ENCODE measurements at regions not wholly inside any gene's neighbourhood (a gene's known extent, or its start where the extent isn't known, plus 50 kb on each side); places are given as distances from the start of the nearest gene placed in this dataset.

- Histone ChIP-seq H3K36me3 (ENCODE audit: insufficient read depth, low read length) (no peaks in the 10 kb centered on the region), H3K9ac (ENCODE audit: low read depth, low read length) (no peak overlapping the region), H3K4me2 (ENCODE audit: insufficient read depth, low read length) (no peak overlapping the region), H3K4me3 (ENCODE audit: low read depth in 1 of 2, low read length in 2 of 2) (no peak overlapping the region), H2AFZ (ENCODE audit: low read depth, low read length) (no peak overlapping the region), H3K4me1 (ENCODE audit: insufficient read depth, low read length) (no peaks in the 10 kb centered on the region), H4K20me1 (ENCODE audit: insufficient read depth, low read length) (no peaks in the 10 kb centered on the region), H3K27ac (ENCODE audit: low read length) (no peak overlapping the region), H3K9me3 (ENCODE audit: insufficient read depth, low read length, severe bottlenecking) (no peaks in the 10 kb centered on the region), H3K79me2 (ENCODE audit: insufficient read depth, low read length) (no peaks in the 10 kb centered on the region), H3K27me3 (ENCODE audit: insufficient read depth, low read length, poor library complexity) (no peaks in the 10 kb centered on the region)
- DNase-seq (no peak), ATAC-seq (ENCODE audit: insufficient read depth, low read depth) (no peak)
- TF ChIP-seq CTCF (IDR thresholded peaks at IDR 0.05; ENCODE audit: borderline replicate concordance, extremely low read depth, low read length, poor library complexity, severe bottlenecking) (no peak), EZH2 (IDR thresholded peaks at IDR 0.05; ENCODE audit: borderline replicate concordance, low read depth, low read length, severe bottlenecking) (no peak)
These were observed 751.5 kb upstream of the FAM241A start for GRCh38 chr4:111393781-111394180.

GRCh38 chr4:111398906-111399330 lies 746.3 kb upstream of the FAM241A start:
- TF ChIP-seq EZH2 (IDR thresholded peaks at IDR 0.05; ENCODE audit: borderline replicate concordance, low read depth, low read length, severe bottlenecking) (no peak), CTCF (IDR thresholded peaks at IDR 0.05; ENCODE audit: borderline replicate concordance, extremely low read depth, low read length, poor library complexity, severe bottlenecking) (no peak)
- Histone ChIP-seq H3K9ac (ENCODE audit: low read depth, low read length) (no peak overlapping the region), H3K27ac (ENCODE audit: low read length) (no peak overlapping the region), H4K20me1 (ENCODE audit: insufficient read depth, low read length) (no peaks in the 10 kb centered on the region), H3K27me3 (ENCODE audit: insufficient read depth, low read length, poor library complexity) (no peaks in the 10 kb centered on the region), H3K4me2 (ENCODE audit: insufficient read depth, low read length) (no peak overlapping the region), H3K4me3 (ENCODE audit: low read depth in 1 of 2, low read length in 2 of 2) (no peak overlapping the region), H3K36me3 (ENCODE audit: insufficient read depth, low read length) (no peaks in the 10 kb centered on the region), H3K4me1 (ENCODE audit: insufficient read depth, low read length) (no peaks in the 10 kb centered on the region), H2AFZ (ENCODE audit: low read depth, low read length) (no peak overlapping the region), H3K9me3 (ENCODE audit: insufficient read depth, low read length, severe bottlenecking) (no peaks in the 10 kb centered on the region), H3K79me2 (ENCODE audit: insufficient read depth, low read length) (no peaks in the 10 kb centered on the region)
- ATAC-seq (ENCODE audit: insufficient read depth, low read depth) (no peak), DNase-seq (no peak)

GRCh38 chr4:111399623-111400022 lies 745.6 kb upstream of the FAM241A start:
- H3K79me2 ChIP-seq (ENCODE audit: insufficient read depth, low read length): no peaks in the 10 kb centered on the region
- no peaks in the 10 kb centered on the region for H3K27me3 ChIP-seq (ENCODE audit: insufficient read depth, low read length, poor library complexity)
- H2AFZ ChIP-seq (ENCODE audit: low read depth, low read length): no peak overlapping the region
- no peaks in the 10 kb centered on the region for H3K36me3 ChIP-seq (ENCODE audit: insufficient read depth, low read length)
- no peaks in the 10 kb centered on the region for H3K4me1 ChIP-seq (ENCODE audit: insufficient read depth, low read length)
- no peak overlapping the region for H3K9ac ChIP-seq (ENCODE audit: low read depth, low read length)
- H3K4me2 ChIP-seq (ENCODE audit: insufficient read depth, low read length): no peak overlapping the region
- no peak for DNase-seq
- ATAC-seq (ENCODE audit: insufficient read depth, low read depth): no peak
- no peak overlapping the region for H3K27ac ChIP-seq (ENCODE audit: low read length)
- H3K9me3 ChIP-seq (ENCODE audit: insufficient read depth, low read length, severe bottlenecking): no peaks in the 10 kb centered on the region
- no peaks in the 10 kb centered on the region for H4K20me1 ChIP-seq (ENCODE audit: insufficient read depth, low read length)
- no peak for TF ChIP-seq CTCF (IDR thresholded peaks at IDR 0.05; ENCODE audit: borderline replicate concordance, extremely low read depth, low read length, poor library complexity, severe bottlenecking)
- no peak for TF ChIP-seq EZH2 (IDR thresholded peaks at IDR 0.05; ENCODE audit: borderline replicate concordance, low read depth, low read length, severe bottlenecking)
- no peak overlapping the region for H3K4me3 ChIP-seq (ENCODE audit: low read depth in 1 of 2, low read length in 2 of 2)

- no peaks in the 10 kb centered on the region for H4K20me1 ChIP-seq (ENCODE audit: insufficient read depth, low read length)
- H3K4me2 ChIP-seq (ENCODE audit: insufficient read depth, low read length): no peak overlapping the region
- H3K4me1 ChIP-seq (ENCODE audit: insufficient read depth, low read length): no peaks in the 10 kb centered on the region
- H3K36me3 ChIP-seq (ENCODE audit: insufficient read depth, low read length): no peaks in the 10 kb centered on the region
- H2AFZ ChIP-seq (ENCODE audit: low read depth, low read length): no peak overlapping the region
- H3K9ac ChIP-seq (ENCODE audit: low read depth, low read length): no peak overlapping the region
- H3K27me3 ChIP-seq (ENCODE audit: insufficient read depth, low read length, poor library complexity): no peaks in the 10 kb centered on the region
- no peaks in the 10 kb centered on the region for H3K9me3 ChIP-seq (ENCODE audit: insufficient read depth, low read length, severe bottlenecking)
- DNase-seq: no peak
- no peak overlapping the region for H3K27ac ChIP-seq (ENCODE audit: low read length)
- no peaks in the 10 kb centered on the region for H3K79me2 ChIP-seq (ENCODE audit: insufficient read depth, low read length)
- no peak for TF ChIP-seq CTCF (IDR thresholded peaks at IDR 0.05; ENCODE audit: borderline replicate concordance, extremely low read depth, low read length, poor library complexity, severe bottlenecking)
- TF ChIP-seq EZH2 (IDR thresholded peaks at IDR 0.05; ENCODE audit: borderline replicate concordance, low read depth, low read length, severe bottlenecking): no peak
- no peak for ATAC-seq (ENCODE audit: insufficient read depth, low read depth)
- H3K4me3 ChIP-seq (ENCODE audit: low read depth in 1 of 2, low read length in 2 of 2): no peak overlapping the region
These were observed 744.5 kb upstream of the FAM241A start for GRCh38 chr4:111400741-111401140.

All from DND-41 (cell line).